ENCODE measurements at regions not wholly inside any gene's neighbourhood (a gene's known extent, or its start where the extent isn't known, plus 50 kb on each side); places are given as distances from the start of the nearest gene placed in this dataset.

- H3K27me3 ChIP-seq: no peaks in the 10 kb centered on the region
- no peaks in the 10 kb centered on the region for H3K4me1 ChIP-seq
- DNase-seq: no peak
- intact Hi-C loops (cut with DNase I): no loop called here
- TF ChIP-seq POLR2A (IDR thresholded peaks at IDR 0.05): no peak
- TF ChIP-seq CTCF (IDR thresholded peaks at IDR 0.05): no peak
- H3K9me3 ChIP-seq: no peaks in the 10 kb centered on the region
- no peak for ATAC-seq
- no peak overlapping the region for H3K27ac ChIP-seq
- WGBS, 4 donors: 68 to 79% (median 74%) methylated on average over 3 of the region's 3 CpGs
- H3K36me3 ChIP-seq: no peaks in the 10 kb centered on the region
- H3K4me3 ChIP-seq: no peak overlapping the region
Observed at GRCh38 chr9:28082671-28083070, 509.4 kb upstream of the C9orf72 start.

GRCh38 chr9:28086881-28087280 lies 513.6 kb upstream of the C9orf72 start:
- Histone ChIP-seq H3K36me3 (no peaks in the 10 kb centered on the region), H3K27me3 (no peaks in the 10 kb centered on the region), H3K4me1 (no peaks in the 10 kb centered on the region), H3K4me3 (no peak overlapping the region), H3K9me3 (peaks cover 0 to 7% (median 0%) of the 10 kb centered on the region in 12 donors), H3K27ac (no peak overlapping the region)
- intact Hi-C loops (cut with DNase I): no loop called here
- TF ChIP-seq POLR2A (IDR thresholded peaks at IDR 0.05) (no peak), CTCF (IDR thresholded peaks at IDR 0.05) (no peak)
- DNase-seq: no peak
- ATAC-seq: no peak

GRCh38 chr9:28092981-28093936 lies 520.0 kb upstream of the C9orf72 start:
- Histone ChIP-seq H3K4me3 (no peak overlapping the region), H3K27me3 (no peaks in the 10 kb centered on the region), H3K4me1 (no peaks in the 10 kb centered on the region), H3K27ac (no peak overlapping the region), H3K36me3 (no peaks in the 10 kb centered on the region), H3K9me3 (peaks cover 0 to 13% (median 0%) of the 10 kb centered on the region in 12 donors)
- ATAC-seq (no peak), DNase-seq (no peak)
- WGBS, 4 donors: 54 to 67% (median 61%) methylated on average over 9 to 10 of the region's 10 CpGs
- TF ChIP-seq CTCF (IDR thresholded peaks at IDR 0.05) (no peak), POLR2A (IDR thresholded peaks at IDR 0.05) (no peak)
- intact Hi-C loops (cut with DNase I): no loop called here

- intact Hi-C loops (cut with DNase I): loop anchor here in 1 of 10 donors (10.0 kb wide), 1 partner anchor 57 kb away; no protein-coding TSS in a partner anchor
- ATAC-seq (no peak), DNase-seq (no peak)
- no peak overlapping the region for H3K27ac ChIP-seq
- no peaks in the 10 kb centered on the region for H3K27me3 ChIP-seq
- 54 to 64% (median 60%) methylated on average over 3 of the region's 3 CpGs for WGBS, 4 donors
- H3K4me3 ChIP-seq: no peak overlapping the region
- TF ChIP-seq POLR2A (IDR thresholded peaks at IDR 0.05) (no peak), CTCF (IDR thresholded peaks at IDR 0.05) (no peak)
- H3K9me3 ChIP-seq: no peaks in the 10 kb centered on the region
- no peaks in the 10 kb centered on the region for H3K36me3 ChIP-seq
- no peaks in the 10 kb centered on the region for H3K4me1 ChIP-seq
Observed at GRCh38 chr9:28101509-28101908, 528.2 kb upstream of the C9orf72 start.
